HG03460 (cell line): ENCODE measurements at regions not wholly inside any gene's neighbourhood (a gene's known extent, or its start where the extent isn't known, plus 50 kb on each side); places are given as distances from the start of the nearest gene placed in this dataset.

ENCODE experiments used
- ATAC-seq: cut with Tn5 transposase; IDR thresholded peaks from one replicate; pipeline ENCODE4 v1.9.1; 2021; ENCODE audit not compliant: unreplicated experiment

DNA sequence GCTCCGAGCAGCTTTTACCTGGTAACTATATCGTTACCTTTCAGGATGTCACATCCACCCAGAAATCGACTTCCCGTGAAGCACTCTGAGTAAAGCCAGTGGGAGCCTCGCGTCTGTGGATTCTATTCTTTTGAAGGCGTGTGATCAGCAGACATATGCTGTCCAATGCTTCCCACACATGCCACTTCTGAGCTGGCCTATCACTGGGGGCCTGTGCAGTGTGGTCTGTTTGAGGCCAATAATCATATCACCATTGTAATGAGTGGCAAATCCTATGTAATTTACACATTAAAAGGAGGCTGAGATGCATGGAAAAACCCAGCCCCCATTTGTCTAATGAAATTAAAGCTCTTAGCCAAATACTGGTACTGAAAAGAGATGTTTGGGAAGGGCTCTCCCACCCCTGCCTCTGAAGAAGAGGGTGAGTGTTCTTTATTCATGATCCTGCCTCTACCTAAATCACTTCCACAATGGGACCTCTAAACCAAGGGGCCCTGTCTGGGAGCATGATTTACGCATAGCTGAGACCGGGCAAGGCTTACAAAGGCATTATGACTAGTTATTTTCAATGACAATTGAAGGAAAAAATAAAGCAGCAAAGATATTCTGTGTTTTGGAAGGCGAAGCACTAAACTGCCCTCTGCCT lies 686.8 kb downstream of the ZEB2 start:
- no peak for ATAC-seq

- ATAC-seq: no peak
These were observed 689.4 kb downstream of the ZEB2 start for GRCh38 chr2:143830476-143830875.

DNA sequence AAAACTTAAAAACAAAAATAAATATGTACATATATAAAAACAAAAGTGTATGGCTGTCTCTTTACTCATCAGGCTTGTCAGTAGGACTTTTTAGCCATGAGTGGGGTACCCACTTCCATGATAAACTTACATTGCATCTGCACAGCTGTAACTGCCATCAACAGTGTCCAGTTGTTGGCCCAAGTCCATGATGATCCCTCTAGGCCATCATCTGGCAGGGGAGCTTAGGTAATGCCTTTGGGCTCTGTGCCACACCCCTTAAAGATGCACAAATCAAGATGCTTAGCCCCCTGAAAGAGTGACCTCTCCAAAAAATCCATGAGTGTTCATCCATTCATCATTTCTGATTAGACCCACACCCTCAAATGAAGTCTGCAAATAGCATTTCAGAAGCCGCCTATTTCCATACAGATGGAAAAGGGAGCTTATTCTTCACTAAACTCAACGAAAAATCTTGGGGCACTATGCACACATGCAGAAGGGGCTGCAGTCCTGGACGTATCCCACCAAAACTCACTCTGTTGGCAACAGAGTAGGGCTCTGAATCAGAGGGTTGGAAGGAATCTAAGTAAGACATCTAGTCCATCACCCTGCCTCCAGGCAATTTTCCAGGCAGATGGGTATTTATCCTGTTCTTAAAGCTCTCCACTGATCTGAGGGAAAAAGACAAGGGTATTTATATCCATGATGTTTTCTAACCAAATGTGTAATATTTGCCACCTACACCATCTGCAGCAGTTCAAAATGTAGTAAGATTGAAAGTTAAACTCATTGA lies 691.0 kb downstream of the ZEB2 start:
- no peak for ATAC-seq

DNA sequence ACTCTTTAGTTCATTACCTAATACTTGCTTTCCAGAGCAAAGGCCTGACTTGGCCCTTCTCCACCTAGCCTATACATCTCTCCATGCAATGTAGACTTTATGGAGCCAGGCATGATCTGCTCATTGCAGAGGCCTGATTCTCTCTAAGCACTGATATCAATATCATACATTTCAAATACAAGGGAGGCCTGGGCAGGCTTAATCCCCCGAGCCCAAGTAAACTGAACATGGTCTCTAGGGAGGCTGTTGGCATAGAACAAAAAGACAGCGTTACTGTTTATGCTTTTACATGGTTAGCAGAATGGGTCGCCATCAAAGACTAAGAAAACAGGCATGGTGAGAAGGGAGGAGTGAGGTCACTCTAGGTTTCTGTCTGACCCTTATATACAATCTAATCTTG lies 695.1 kb downstream of the ZEB2 start:
- ATAC-seq: no peak

DNA sequence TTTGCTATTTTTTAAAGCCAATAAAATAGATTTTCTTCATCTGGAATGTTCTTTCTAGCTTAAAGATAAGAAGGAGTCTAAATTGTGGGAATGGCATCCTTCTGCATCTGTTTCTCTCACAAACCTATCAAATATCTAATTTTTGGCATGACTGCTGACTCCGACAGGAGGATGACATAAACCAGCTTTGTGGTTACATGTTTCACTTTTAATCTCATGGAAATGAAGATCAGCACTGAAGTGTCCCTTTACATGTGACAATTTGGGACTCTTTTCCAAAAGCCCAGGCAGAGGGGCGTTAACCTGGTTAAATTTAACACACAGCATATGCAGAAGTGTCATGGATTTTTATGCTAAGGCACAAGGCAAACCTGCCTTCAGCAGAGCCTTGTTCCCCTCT lies 694.7 kb downstream of the ARHGAP15 start:
- ATAC-seq: no peak

DNA sequence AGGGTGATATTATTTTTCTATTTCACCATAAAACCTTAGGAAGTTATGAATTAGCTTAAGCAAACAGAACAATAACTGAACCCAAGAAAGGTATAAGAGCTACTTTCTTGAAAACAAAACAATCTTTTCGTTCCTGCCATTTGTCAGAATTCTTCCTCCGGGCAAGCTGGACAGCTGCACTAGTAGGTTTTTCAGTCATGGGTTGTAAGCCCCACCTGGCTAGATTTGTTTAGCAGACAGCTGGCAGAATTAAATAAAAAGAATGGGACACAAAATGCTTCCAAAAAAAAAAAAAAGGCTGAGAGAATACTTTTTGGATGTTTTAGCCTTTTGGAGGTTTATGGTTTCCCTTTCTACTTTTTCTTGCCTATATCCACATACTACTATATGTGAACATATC lies 694.1 kb downstream of the ARHGAP15 start:
- ATAC-seq: no peak

DNA sequence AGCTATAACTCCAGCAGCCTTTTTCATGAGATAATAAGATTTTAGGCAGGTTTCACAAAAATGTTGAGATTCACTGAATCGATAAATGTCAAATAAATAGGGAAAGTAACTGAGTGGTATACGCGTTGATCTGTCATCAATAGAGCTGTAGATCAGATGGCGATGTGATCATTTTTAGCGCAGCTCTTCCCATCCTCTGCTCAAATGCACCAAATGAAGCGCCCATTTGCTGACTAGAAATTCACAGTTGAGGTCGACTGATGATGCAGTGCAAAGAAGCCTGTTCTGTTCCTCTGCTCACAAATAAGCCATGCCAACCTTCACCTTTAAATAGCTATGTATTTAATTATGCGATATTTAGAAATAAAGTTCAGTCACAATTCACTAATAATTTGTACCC lies 693.5 kb downstream of the ARHGAP15 start:
- ATAC-seq: no peak

DNA sequence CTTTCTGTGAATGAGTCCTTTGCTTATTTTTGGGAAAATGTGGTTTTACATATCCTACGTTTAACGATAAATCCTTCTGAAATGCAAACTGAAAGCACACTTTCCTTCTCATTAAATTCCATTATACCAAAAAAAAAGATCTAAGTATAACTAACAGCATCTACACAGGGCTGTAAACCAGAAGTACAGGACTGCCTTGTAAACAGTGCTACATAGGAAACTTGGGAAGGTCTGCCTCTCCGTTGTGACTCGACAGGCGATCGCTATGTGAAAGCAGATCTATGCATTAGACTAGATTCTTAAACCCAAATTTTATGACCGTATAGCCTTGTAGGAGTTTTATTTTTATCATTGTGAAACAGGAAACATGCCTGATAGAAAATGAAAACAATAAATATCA lies 690.5 kb downstream of the ARHGAP15 start:
- no peak for ATAC-seq

GRCh38 chr2:143819190-143819735 lies 690.0 kb downstream of the ARHGAP15 start:
- ATAC-seq: no peak
